IMR-90 (cell line): ENCODE measurements at regions not wholly inside any gene's neighbourhood (a gene's known extent, or its start where the extent isn't known, plus 50 kb on each side); places are given as distances from the start of the nearest gene placed in this dataset.

Source experiments
- ATAC-seq: fragments of 200-7000 bp; cut with Tn5 transposase; 2 replicates; pipeline ENCODE4 v1.9.1; 2020; ENCODE audit warnings: low read depth, mild to moderate bottlenecking, moderate library complexity
- BruUV-seq: library from RNA; stranded (reverse); fragments of 400-500 nt; replicated peaks from 2 replicates; lab custom pipeline; 2021; lab: Mats Ljungman, UMichigan
- CTCF ChIA-PET: fragments of 300-600 bp; formaldehyde crosslinking; extraction: SDS; loops from one replicate; lab custom pipeline; 2021; ENCODE audit warnings: antibody characterized with exemption; lab: Yijun Ruan, JAX
- POLR2A ChIA-PET: fragments of 300-600 bp; sonication (Branson Sonifier 250); formaldehyde crosslinking; loops from one replicate; lab custom pipeline; 2022; ENCODE audit warnings: antibody characterized with exemption; ENCODE audit not compliant: unreplicated experiment; lab: Charles Lee
- DNase-seq: peaks from one replicate; pipeline ENCODE4 v3.0.0; 2013
- H2AFZ ChIP-seq: replicated peaks from 2 replicates; pipeline ENCODE3; 2013; ENCODE audit warnings: low read length, mild to moderate bottlenecking; ENCODE audit not compliant: poor library complexity
- H2AK5ac ChIP-seq: 2 replicates; pipeline ENCODE4 v1.6.1; 2013; ENCODE audit warnings: low read depth, low read length, inconsistent platforms
- H2AK9ac ChIP-seq: replicated peaks from 2 replicates; pipeline ENCODE3; 2013; ENCODE audit warnings: mild to moderate bottlenecking, low read depth, low read length, moderate library complexity; ENCODE audit not compliant: poor library complexity
- H2BK120ac ChIP-seq: 2 replicates; pipeline ENCODE4 v1.6.1; 2013; ENCODE audit warnings: low read depth, low read length, inconsistent platforms
- H2BK15ac ChIP-seq: 3 replicates; pipeline ENCODE4 v1.6.1; 2013; ENCODE audit warnings: low read depth, low read length, inconsistent platforms
- H2BK20ac ChIP-seq: 2 replicates; pipeline ENCODE4 v1.6.1; 2013; ENCODE audit warnings: low read depth, mild to moderate bottlenecking, inconsistent platforms, low read length, moderate library complexity
- H2BK5ac ChIP-seq: 2 replicates; pipeline ENCODE4 v1.6.1; 2013; ENCODE audit warnings: mild to moderate bottlenecking, low read depth, low read length, inconsistent platforms; ENCODE audit not compliant: poor library complexity, severe bottlenecking
- H3K14ac ChIP-seq: replicated peaks from 2 replicates; pipeline ENCODE4 v1.6.1; 2013; ENCODE audit warnings: low read depth, low read length, inconsistent platforms
- H3K18ac ChIP-seq: 2 replicates; pipeline ENCODE4 v1.6.1; 2013; ENCODE audit warnings: low read depth, low read length, control low read depth
- H3K23ac ChIP-seq: 2 replicates; pipeline ENCODE4 v1.6.1; 2013; ENCODE audit warnings: low read depth, low read length, inconsistent platforms
- H3K27ac ChIP-seq: 2 replicates; pipeline ENCODE4 v1.5.1; 2013; ENCODE audit warnings: mild to moderate bottlenecking, control low read depth, low read length; ENCODE audit not compliant: insufficient read depth
- H3K27me3 ChIP-seq: 2 replicates; pipeline ENCODE4 v1.6.1; 2013; ENCODE audit warnings: low read length; ENCODE audit not compliant: control insufficient read depth, insufficient read depth
- H3K36me3 ChIP-seq: 2 replicates; pipeline ENCODE4 v1.6.1; 2013; ENCODE audit warnings: low read length, mixed read lengths; ENCODE audit not compliant: control insufficient read depth, insufficient read depth
- H3K4ac ChIP-seq: 2 replicates; pipeline ENCODE4 v1.6.1; 2013; ENCODE audit warnings: low read depth, low read length, inconsistent platforms
- H3K4me1 ChIP-seq: 2 replicates; pipeline ENCODE4 v1.6.1; 2013; ENCODE audit warnings: low read length, mixed read lengths; ENCODE audit not compliant: control insufficient read depth, insufficient read depth
- H3K4me2 ChIP-seq: 2 replicates; pipeline ENCODE4 v1.6.1; 2013; ENCODE audit warnings: low read depth, mild to moderate bottlenecking, control low read depth, low read length, moderate library complexity
- H3K4me3 ChIP-seq: 2 replicates; pipeline ENCODE4 v1.5.1; 2013; ENCODE audit warnings: low read depth, mild to moderate bottlenecking, control low read depth, low read length, moderate library complexity; ENCODE audit not compliant: insufficient read depth
- H3K56ac ChIP-seq: 2 replicates; pipeline ENCODE4 v1.6.1; 2013; ENCODE audit warnings: low read length, inconsistent platforms; ENCODE audit not compliant: insufficient read depth; ENCODE audit errors: extremely low read depth
- H3K79me1 ChIP-seq, 2 experiments: 2 replicates each; pipeline ENCODE4 v1.6.1; 2013; ENCODE audit warnings: low read length in 2 of 2, inconsistent platforms in 1 of 2, low read depth in 1 of 2
- H3K9ac ChIP-seq: 2 replicates; pipeline ENCODE4 v1.6.1; 2013; ENCODE audit warnings: low read depth, low read length, control low read depth
- H3K9me1 ChIP-seq: 2 replicates; pipeline ENCODE4 v1.6.1; 2013; ENCODE audit warnings: low read length, inconsistent platforms; ENCODE audit not compliant: insufficient read depth
- H3K9me3 ChIP-seq: 2 replicates; pipeline ENCODE4 v1.6.1; 2013; ENCODE audit warnings: low read length; ENCODE audit not compliant: control insufficient read depth, insufficient read depth
- H4K20me1 ChIP-seq: 2 replicates; pipeline ENCODE4 v1.6.1; 2013; ENCODE audit warnings: low read length, inconsistent platforms; ENCODE audit not compliant: insufficient read depth
- H4K5ac ChIP-seq: 2 replicates; pipeline ENCODE4 v1.6.1; 2013; ENCODE audit warnings: mild to moderate bottlenecking, low read depth, low read length, control low read depth
- H4K8ac ChIP-seq, 2 experiments: 2 replicates each; pipeline ENCODE4 v1.6.1; 2013; ENCODE audit warnings: low read depth in 2 of 2, low read length in 2 of 2, control low read depth in 1 of 2, inconsistent platforms in 1 of 2
- H4K91ac ChIP-seq: 2 replicates; pipeline ENCODE4 v1.6.1; 2013; ENCODE audit warnings: low read depth, low read length, inconsistent platforms; ENCODE audit not compliant: insufficient read depth
- CEBPB ChIP-seq: IDR thresholded peaks from 2 replicates; pipeline ENCODE4 v1.6.1; 2012; ENCODE audit warnings: low read depth, low read length, improper control_type of control experiment
- MAZ ChIP-seq: IDR thresholded peaks from 2 replicates; pipeline ENCODE4 v1.6.1; 2012; ENCODE audit warnings: low read depth, mild to moderate bottlenecking, low read length, improper control_type of control experiment, moderate library complexity, borderline replicate concordance
- POLR2A ChIP-seq: IDR thresholded peaks from 2 replicates; pipeline ENCODE4 v1.6.1; 2012; ENCODE audit warnings: mild to moderate bottlenecking, low read depth, low read length
- WGBS, 2 experiments: methylation state at CpG; one replicate each; pipeline versions ENCODE4 v1.1.5 to v1.1.7; 2013; ENCODE audit warnings: missing lambda C conversion rate in 2 of 2; ENCODE audit not compliant: insufficient read length in 1 of 2; ENCODE audit errors: extremely low coverage in 2 of 2; 5-methylcytosine and 5-hydroxymethylcytosine counted together
- dilution Hi-C: fragments of 300-500 bp; cut with HindIII; formaldehyde crosslinking; loops from one replicate; pipeline ENCODE4 v1.14.3; 2018; ENCODE audit warnings: low sequenced_read_pairs; ENCODE audit not compliant: unreplicated experiment
- in situ Hi-C: fragments of 300-500 bp; cut with MboI; formaldehyde crosslinking; loops from 3 replicates; pipeline ENCODE4 v1.14.3; 2019; ENCODE audit warnings: low sequenced_read_pairs, inconsistent platforms, mixed read lengths
- intact Hi-C: fragments of 100-400 bp; cut with micrococcal nuclease; formaldehyde crosslinking; loops from 2 replicates; pipeline ENCODE4 v1.10.0; 2022

DNA sequence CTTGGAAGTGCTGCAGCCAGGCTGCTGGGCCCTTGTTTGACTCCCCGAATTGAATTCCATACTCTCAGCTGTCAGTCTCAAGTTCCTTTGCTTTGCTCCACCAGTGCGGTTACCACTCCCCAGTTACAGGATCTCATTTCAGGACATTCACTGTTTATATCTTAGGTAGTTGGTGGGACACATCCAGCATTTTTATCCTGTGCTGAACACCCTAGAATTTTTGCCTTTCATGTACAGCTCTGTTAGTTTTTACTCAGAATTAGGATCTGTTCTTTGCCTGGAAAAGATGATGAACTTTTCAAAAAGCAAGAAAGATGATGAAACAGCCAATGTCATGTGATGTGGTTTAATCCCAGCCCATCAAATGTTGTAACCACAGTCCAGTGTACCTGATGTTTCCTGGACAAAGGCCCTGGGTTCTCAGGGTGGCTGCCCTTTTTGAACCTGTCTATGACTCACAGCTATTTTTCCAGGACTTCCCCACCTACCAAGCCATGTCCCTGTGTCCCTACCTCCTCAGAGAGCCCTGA is 149.7 kb downstream of the NOC3L start:
- intact Hi-C loops (no loop called here), dilution Hi-C loops (no loop called here), in situ Hi-C loops (no loop called here)
- Histone ChIP-seq H2AK9ac (no peak overlapping the region), H2BK20ac (peak overlapping the region; percentile 9; the same call in 1 of the 2 replicates), H3K4me1 (peaks cover 6% of the 10 kb centered on the region; the same call in 1 of the 2 replicates), H3K27me3 (no peaks in the 10 kb centered on the region), H4K5ac (no peak overlapping the region), H3K4me2 (no peak overlapping the region), H3K4me3 (no peak overlapping the region), H3K9ac (no peak overlapping the region), H2AK5ac (no peak overlapping the region), H2BK15ac (no peak overlapping the region), H3K14ac (no peak overlapping the region), H3K36me3 (no peaks in the 10 kb centered on the region), H3K9me3 (no peaks in the 10 kb centered on the region), H3K27ac (no peak overlapping the region; the same call in 1 of the 2 replicates), H3K79me1 (no peaks in the 10 kb centered on the region), H4K8ac (peak overlapping the region in 1 of 2 experiments; percentile 49; a peak in 1 of 4 replicates), H3K23ac (0 out of 2 replicates have a peak overlapping the region, but pooled peaks have one; percentile 12), H4K91ac (no peak overlapping the region), H2AFZ (no peak overlapping the region), H3K9me1 (peaks cover 8% of the 10 kb centered on the region; the same call in 1 of the 2 replicates), H3K4ac (peak overlapping the region; percentile 17; the same call in 1 of the 2 replicates), H2BK5ac (no peak overlapping the region), H2BK120ac (0 out of 2 replicates have a peak overlapping the region, but pooled peaks have one; percentile 30), H4K20me1 (no peaks in the 10 kb centered on the region), H3K18ac (no peak overlapping the region; the same call in 1 of the 2 replicates), H3K56ac (no peak overlapping the region)
- no peak for DNase-seq
- ChIA-PET POLR2A (no interaction called here), CTCF (interaction anchor here (0.6 kb wide), 1 partner anchor 14 kb away, joined by 3 read pairs; no protein-coding TSS in a partner anchor)
- BruUV-seq: no TSS peak
- no peak for TF ChIP-seq POLR2A
- TF ChIP-seq MAZ: no peak
- peak; percentile 21; the same call in 1 of the 2 replicates for TF ChIP-seq CEBPB
- WGBS, 2 experiments: no CpG with 5 or more reads among the region's 2 CpGs
- no peak for ATAC-seq
